ENCODE measurements at regions not wholly inside any gene's neighbourhood (a gene's known extent, or its start where the extent isn't known, plus 50 kb on each side); places are given as distances from the start of the nearest gene placed in this dataset.

GRCh38 chr10:78964952-78965633 is 103.7 kb upstream of the ZMIZ1 start:
- DNase-seq: peak; percentile 9

GRCh38 chr10:78966182-78966787 is 102.5 kb upstream of the ZMIZ1 start:
- no peak for DNase-seq

GRCh38 chr10:78966844-78967488 is 101.8 kb upstream of the ZMIZ1 start:
- DNase-seq: no peak

DNA sequence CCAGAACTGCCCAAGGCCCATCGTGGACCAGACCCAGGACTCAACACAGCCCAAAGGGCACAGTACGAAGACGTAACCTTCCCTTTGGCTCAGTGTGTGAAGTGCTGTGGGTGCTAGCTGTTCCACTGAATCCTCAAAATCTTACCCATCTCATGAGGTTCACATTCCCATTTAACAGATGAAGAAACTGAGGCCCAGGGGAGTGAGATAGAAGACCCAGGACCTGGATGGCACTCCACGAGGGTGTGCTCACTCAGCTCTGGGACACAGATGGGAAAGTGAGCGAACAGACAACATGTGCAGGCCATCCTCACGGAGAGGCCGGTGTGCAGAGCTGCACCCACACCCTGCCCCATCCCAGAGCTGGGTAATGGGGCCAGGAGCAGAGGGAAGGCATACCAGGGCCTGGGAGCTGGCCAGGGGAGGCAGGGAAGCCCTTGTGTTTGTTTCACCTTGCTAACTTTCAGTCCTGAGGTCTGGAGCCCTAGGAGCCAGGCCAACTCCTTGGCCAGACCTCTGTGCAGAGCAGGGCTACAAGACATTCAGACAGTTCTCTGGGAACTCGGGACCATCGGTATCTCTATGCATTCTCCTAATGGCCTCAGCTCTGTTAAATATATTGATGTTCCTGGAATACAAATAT is 100.3 kb upstream of the ZMIZ1 start:
- DNase-seq: no peak

DNA sequence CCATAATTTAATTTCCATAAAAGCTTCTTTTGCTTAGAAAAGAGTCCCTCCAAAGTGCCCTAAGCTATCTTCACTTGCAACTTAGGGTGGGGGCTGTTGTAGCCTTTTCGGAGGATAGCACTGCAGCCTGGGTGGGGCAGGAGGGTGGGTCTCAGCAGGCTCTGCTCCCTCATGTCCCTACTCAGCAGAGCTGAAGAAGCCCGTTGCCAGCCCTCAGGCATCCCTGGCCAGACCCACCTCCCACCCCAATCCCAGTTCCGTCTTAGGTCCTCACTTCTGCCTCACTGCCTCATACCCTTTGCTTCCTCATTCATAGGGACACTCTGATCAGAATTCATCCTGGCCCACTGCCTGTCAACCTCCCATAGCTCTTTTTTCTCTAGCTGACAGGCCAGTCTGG is 99.8 kb upstream of the ZMIZ1 start:
- no peak for DNase-seq

DNA sequence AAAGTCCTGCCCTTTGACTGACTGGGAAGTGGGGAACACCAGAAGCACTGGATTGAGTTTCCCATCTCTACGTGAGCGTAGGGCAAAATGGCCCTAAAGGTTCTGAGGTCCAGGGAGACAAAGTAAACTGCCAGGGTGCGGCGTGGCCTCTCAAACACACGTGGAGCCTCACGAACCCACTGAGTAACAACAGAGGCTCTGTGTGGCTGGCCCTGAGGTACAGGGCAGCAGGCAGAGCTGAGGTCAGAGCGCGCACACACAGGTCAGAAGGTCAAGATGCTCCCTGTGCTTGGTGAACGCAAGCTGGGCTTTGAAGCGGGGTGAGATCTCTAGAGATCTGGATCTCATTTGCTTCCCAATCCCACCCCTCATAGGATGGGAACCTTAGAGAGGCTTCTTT is 99.0 kb upstream of the ZMIZ1 start:
- no peak for DNase-seq

DNA sequence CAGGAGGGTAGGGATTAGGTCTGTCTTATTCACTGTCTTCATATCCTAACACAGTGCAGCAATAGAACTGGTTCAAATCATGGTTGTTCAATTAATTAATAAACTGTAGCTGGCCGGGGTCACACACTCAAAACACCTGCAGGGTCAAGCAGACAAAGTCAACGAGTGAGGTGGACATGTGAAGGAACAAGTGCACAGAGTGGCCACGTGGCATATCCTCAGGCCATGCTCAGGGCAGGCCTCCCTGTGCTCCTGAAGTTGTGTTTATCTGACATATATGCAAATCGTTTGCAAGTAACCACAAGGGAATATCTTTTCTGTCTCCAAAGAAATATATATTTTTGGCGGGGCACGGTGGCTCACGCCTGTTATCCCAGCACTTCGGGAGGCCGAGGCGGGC is 98.5 kb upstream of the ZMIZ1 start:
- no peak for DNase-seq

GRCh38 chr10:78971094-78971682 is 97.6 kb upstream of the ZMIZ1 start:
- no peak for DNase-seq

DNA sequence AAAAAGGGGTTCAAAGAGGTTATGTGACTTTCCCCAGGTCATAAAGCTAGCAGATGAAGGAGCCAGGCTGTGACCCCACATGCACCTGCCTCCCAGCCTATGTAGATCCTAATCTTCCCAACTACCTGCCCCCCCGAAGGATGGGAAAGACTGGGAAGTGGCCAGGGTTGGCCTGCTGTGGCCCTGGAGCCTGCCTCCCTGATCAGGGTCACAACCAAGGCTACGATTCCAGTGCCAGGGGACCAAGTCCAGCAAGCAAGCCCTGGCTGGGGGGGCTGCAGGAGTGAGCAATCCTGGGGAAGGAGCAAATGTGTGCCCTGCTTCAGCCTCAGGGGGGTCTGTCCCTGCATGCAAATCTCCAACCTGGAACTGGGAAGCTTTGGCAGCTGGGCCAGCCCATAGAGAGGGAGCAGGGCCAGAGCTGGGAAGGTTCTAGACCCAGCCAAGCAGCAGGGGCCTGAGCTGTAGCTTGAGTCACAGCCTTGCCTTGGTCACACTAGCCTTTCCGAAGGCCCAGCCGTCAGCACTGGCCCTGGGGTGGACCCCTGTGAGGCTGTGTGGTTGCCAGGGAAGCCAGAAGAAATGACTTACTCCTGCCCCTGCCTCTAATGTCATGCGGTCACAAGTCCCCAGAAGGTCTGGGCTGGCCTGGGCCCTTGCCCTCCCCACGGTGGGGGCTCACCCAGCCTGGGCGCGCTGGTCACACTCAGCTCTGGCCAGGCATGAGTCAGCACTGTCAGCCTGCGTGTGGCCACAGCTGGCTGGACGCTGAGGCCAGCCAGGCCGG is 96.4 kb upstream of the ZMIZ1 start:
- no peak for DNase-seq

GRCh38 chr10:78972947-78973900 is 95.5 kb upstream of the ZMIZ1 start:
- peak; percentile 90 for DNase-seq

GRCh38 chr10:78973901-78974616 is 94.7 kb upstream of the ZMIZ1 start:
- peak; percentile 91 for DNase-seq

DNA sequence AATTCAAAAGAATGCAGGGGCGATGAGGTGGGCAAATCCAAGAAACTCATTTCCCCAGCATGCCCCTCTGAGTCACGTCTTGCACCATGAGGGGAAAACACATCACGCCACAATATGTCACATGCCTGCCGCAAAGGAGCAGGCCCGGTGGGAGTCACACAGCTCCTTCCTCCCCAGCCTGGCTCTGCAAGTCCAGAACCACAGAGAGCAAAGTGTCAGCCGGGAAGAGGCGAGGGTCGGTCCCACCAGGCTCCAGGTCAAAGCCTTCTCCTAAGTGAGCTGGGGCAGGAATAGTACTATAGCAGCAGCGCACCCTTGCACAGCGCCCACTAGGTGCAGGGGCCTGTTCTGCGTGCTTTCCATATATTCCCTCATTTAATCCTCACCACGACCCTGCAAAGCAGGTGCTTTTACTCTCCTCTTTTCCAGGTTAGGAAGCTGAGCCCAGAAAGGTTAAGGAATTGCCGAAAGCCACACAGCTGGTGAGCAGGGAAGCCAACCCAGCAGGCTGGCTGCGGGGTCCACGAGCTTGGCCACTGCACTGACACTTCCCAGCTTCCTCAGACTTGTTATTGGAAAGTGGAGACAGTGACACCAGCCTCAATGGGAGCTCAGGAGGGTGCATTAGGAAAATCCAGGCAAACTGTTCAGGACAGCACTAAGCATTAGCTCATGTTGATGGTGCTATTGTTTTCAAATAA is 94.0 kb upstream of the ZMIZ1 start:
- peak; percentile 55 for DNase-seq

- DNase-seq: no peak
Observed at GRCh38 chr10:78975926-78976325, 92.8 kb upstream of the ZMIZ1 start.

GRCh38 chr10:78976825-78977755 is 91.7 kb upstream of the ZMIZ1 start:
- no peak for DNase-seq

GRCh38 chr10:78979938-78980337 is 88.8 kb upstream of the ZMIZ1 start:
- DNase-seq: no peak

- DNase-seq: no peak
Observed at GRCh38 chr10:78980354-78980753, 88.4 kb upstream of the ZMIZ1 start.

DNA sequence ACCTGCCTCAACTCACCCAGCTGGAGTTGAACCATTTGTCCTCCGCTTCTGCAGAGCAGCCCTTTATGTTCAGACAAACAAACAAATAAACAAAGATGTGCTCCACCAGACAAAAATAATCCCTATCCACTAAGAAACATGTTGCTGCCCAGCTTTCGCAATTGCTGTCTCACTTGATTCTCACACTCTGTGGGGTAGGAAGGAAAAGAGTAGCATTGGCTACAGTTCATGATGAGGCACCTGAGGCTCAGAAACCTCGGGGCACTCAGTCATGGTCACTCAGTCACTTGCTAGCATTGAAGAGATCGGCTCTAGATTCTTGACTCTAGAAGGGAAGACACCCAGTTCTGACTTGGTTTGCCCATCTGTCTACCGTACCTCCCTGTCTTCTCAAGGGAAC is 88.0 kb upstream of the ZMIZ1 start:
- DNase-seq: no peak

GRCh38 chr10:78981257-78981969 is 87.4 kb upstream of the ZMIZ1 start:
- no peak for DNase-seq

- no peak for DNase-seq
Observed at GRCh38 chr10:78981970-78982281, 86.8 kb upstream of the ZMIZ1 start.

All from NCI-H1436 (cell line).